ENCODE measurements at regions not wholly inside any gene's neighbourhood (a gene's known extent, or its start where the extent isn't known, plus 50 kb on each side); places are given as distances from the start of the nearest gene placed in this dataset.
"Not testable (repeated sequence)": the region's sequence is repeated elsewhere in the genome, so short reads cannot be mapped to it uniquely, and the experiment has no call there.

- no peak for DNase-seq (ENCODE audit: low read depth)
Observed at GRCh38 chr6:139882977-139883728, 508.7 kb upstream of the CITED2 start.

GRCh38 chr6:139882234-139882633, 507.8 kb upstream of the CITED2 start:
- DNase-seq (ENCODE audit: low read depth) = no peak

- no peak for DNase-seq (ENCODE audit: low read depth)
Observed at GRCh38 chr6:139881728-139882211, 507.3 kb upstream of the CITED2 start.

GRCh38 chr6:139881236-139881635, 506.8 kb upstream of the CITED2 start:
- no peak for DNase-seq (ENCODE audit: low read depth)

- DNase-seq (ENCODE audit: low read depth) = no peak
Observed at GRCh38 chr6:139879823-139880356, 505.4 kb upstream of the CITED2 start.

GRCh38 chr6:139879241-139879640, 504.8 kb upstream of the CITED2 start:
- DNase-seq (ENCODE audit: low read depth) = not testable (repeated sequence)

GRCh38 chr6:139877828-139878405, 503.5 kb upstream of the CITED2 start:
- no peak for DNase-seq (ENCODE audit: low read depth)

GRCh38 chr6:139872665-139873064, 498.2 kb upstream of the CITED2 start:
- DNase-seq (ENCODE audit: low read depth) = no peak

- DNase-seq (ENCODE audit: low read depth) = no peak
Observed at GRCh38 chr6:139871803-139872510, 497.5 kb upstream of the CITED2 start.

- no peak for DNase-seq (ENCODE audit: low read depth)
Observed at GRCh38 chr6:139871165-139871710, 496.8 kb upstream of the CITED2 start.

- no peak for DNase-seq (ENCODE audit: low read depth)
Observed at GRCh38 chr6:139868576-139868975, 494.1 kb upstream of the CITED2 start.

GRCh38 chr6:139863964-139864363, 489.5 kb upstream of the CITED2 start:
- no peak for DNase-seq (ENCODE audit: low read depth)

GRCh38 chr6:139863346-139863745, 488.9 kb upstream of the CITED2 start:
- DNase-seq (ENCODE audit: low read depth) = peak; percentile 31

- no peak for DNase-seq (ENCODE audit: low read depth)
Observed at GRCh38 chr6:139862311-139862710, 487.9 kb upstream of the CITED2 start.

- no peak for DNase-seq (ENCODE audit: low read depth)
Observed at GRCh38 chr6:139860203-139860602, 485.8 kb upstream of the CITED2 start.

GRCh38 chr6:139858429-139858828, 484.0 kb upstream of the CITED2 start:
- DNase-seq (ENCODE audit: low read depth) = no peak

- no peak for DNase-seq (ENCODE audit: low read depth)
Observed at GRCh38 chr6:139857143-139857542, 482.7 kb upstream of the CITED2 start.

- DNase-seq (ENCODE audit: low read depth) = no peak
Observed at GRCh38 chr6:139856562-139856961, 482.1 kb upstream of the CITED2 start.

GRCh38 chr6:139855671-139856311, 481.3 kb upstream of the CITED2 start:
- DNase-seq (ENCODE audit: low read depth) = no peak

- no peak for DNase-seq (ENCODE audit: low read depth)
Observed at GRCh38 chr6:139853302-139853992, 479.0 kb upstream of the CITED2 start.

GRCh38 chr6:139852488-139853140, 478.2 kb upstream of the CITED2 start:
- DNase-seq (ENCODE audit: low read depth) = no peak
